ENCODE measurements at regions not wholly inside any gene's neighbourhood (a gene's known extent, or its start where the extent isn't known, plus 50 kb on each side); places are given as distances from the start of the nearest gene placed in this dataset.
A peak's percentile ranks its signal among the peaks of the same experiment; 100 is the strongest.

DNA sequence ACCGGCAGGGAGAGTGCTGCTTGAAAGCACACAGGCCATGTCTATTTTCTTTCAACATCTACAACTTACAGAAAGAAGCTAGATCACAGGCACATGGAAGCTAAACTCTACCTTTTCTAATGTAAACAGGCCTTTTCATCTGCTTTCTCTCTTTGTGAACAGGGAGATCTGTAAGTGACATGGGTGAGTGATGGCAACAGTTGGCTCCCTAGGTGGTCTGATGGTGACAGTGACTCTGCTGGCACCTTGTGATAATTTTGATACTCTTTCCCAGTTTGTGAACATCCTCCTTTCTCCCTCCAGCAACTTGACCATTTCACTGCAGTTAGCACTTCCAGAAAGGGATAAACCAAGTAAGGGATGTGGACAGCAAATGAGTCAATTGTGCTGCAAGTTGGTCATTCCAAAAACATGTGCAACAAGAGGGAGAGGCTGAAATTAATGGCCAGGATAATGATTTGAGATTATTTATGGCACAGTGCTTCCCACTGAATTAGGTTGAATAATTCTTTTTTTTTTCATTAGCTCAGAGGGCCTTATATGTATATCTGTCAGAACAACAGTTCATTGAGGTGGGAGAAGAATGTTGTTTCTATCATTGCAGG is 89.5 kb downstream of the XCL2 start:
- H3K9me1 ChIP-seq (ENCODE audit: insufficient read depth, low read length), result no peaks in the 10 kb centered on the region; the same call in 1 of the 2 replicates
- H2BK20ac ChIP-seq (ENCODE audit: low read depth, low read length), result peak overlapping the region; percentile 61; the same call in 1 of the 2 replicates
- no peaks in the 10 kb centered on the region for H3K36me3 ChIP-seq (ENCODE audit: control insufficient read depth, insufficient read depth, low read length)
- H3K27me3 ChIP-seq (ENCODE audit: control insufficient read depth, insufficient read depth, low read length), result no peaks in the 10 kb centered on the region
- intact Hi-C loops (cut with micrococcal nuclease), result no loop called here
- POLR2A ChIA-PET (ENCODE audit: unreplicated experiment), result no interaction called here
- H2AFZ ChIP-seq (replicated peaks; ENCODE audit: low read length, poor library complexity), result peak overlapping the region; percentile 9
- no peaks in the 10 kb centered on the region for H3K79me1 ChIP-seq (ENCODE audit: low read depth in 1 of 2, low read length in 2 of 2)
- no TSS peak for BruUV-seq (replicated peaks)
- no CpG with 5 or more reads among the region's 1 CpG for WGBS, 2 experiments (ENCODE audit: extremely low coverage in 2 of 2, insufficient read length in 1 of 2)
- peak; percentile 66 for DNase-seq
- H2AK9ac ChIP-seq (replicated peaks; ENCODE audit: low read depth, low read length, poor library complexity), result no peak overlapping the region
- ATAC-seq (ENCODE audit: low read depth), result peak; percentile 61; the same call in 1 of the 2 replicates
- dilution Hi-C loops (cut with HindIII; ENCODE audit: low sequenced_read_pairs, unreplicated experiment), result no loop called here
- no peak overlapping the region for H3K9ac ChIP-seq (ENCODE audit: low read depth, low read length)
- H2BK15ac ChIP-seq (ENCODE audit: low read depth, low read length), result no peak overlapping the region; the same call in 2 of the 3 replicates
- no peak overlapping the region for H4K5ac ChIP-seq (ENCODE audit: low read depth, low read length)
- CTCF ChIA-PET, result no interaction called here
- no peak overlapping the region for H3K27ac ChIP-seq (ENCODE audit: insufficient read depth, low read length)
- TF ChIP-seq CEBPB (IDR thresholded peaks at IDR 0.05; ENCODE audit: low read depth, low read length), result peak; percentile 51; the same call in 1 of the 2 replicates
- TF ChIP-seq FOS (IDR thresholded peaks at IDR 0.05; ENCODE audit: low read depth, low read length), result no peak
- no peak overlapping the region for H3K4me3 ChIP-seq (ENCODE audit: insufficient read depth, low read depth, low read length)
- 0 out of 4 replicates have a peak overlapping the region, but pooled peaks of 1 of the 2 experiments have one; percentile 26 for H4K8ac ChIP-seq (ENCODE audit: low read depth in 2 of 2, low read length in 2 of 2)
- no peak overlapping the region; the same call in 1 of the 2 replicates for H3K56ac ChIP-seq (ENCODE audit: extremely low read depth, insufficient read depth, low read length)
- H4K91ac ChIP-seq (ENCODE audit: insufficient read depth, low read depth, low read length), result no peak overlapping the region
- no peak overlapping the region for H2BK120ac ChIP-seq (ENCODE audit: low read depth, low read length)
- no peak overlapping the region for H3K4me2 ChIP-seq (ENCODE audit: low read depth, low read length)
- H3K4me1 ChIP-seq (ENCODE audit: control insufficient read depth, insufficient read depth, low read length), result peaks cover 3% of the 10 kb centered on the region; the same call in 1 of the 2 replicates
- peak overlapping the region; percentile 87 for H2BK5ac ChIP-seq (ENCODE audit: low read depth, low read length, poor library complexity, severe bottlenecking)
- no peak overlapping the region for H3K14ac ChIP-seq (replicated peaks; ENCODE audit: low read depth, low read length)
- no peaks in the 10 kb centered on the region for H4K20me1 ChIP-seq (ENCODE audit: insufficient read depth, low read length)
- H2AK5ac ChIP-seq (ENCODE audit: low read depth, low read length), result no peak overlapping the region
- in situ Hi-C loops (cut with MboI; ENCODE audit: low sequenced_read_pairs), result no loop called here
- H3K9me3 ChIP-seq (ENCODE audit: control insufficient read depth, insufficient read depth, low read length), result no peaks in the 10 kb centered on the region
- no peak overlapping the region for H3K18ac ChIP-seq (ENCODE audit: low read depth, low read length)
- H3K23ac ChIP-seq (ENCODE audit: low read depth, low read length), result no peak overlapping the region; the same call in 1 of the 2 replicates
- no peak overlapping the region for H3K4ac ChIP-seq (ENCODE audit: low read depth, low read length)
